Limb (tissue), 2 donors: ENCODE measurements at regions not wholly inside any gene's neighbourhood (a gene's known extent, or its start where the extent isn't known, plus 50 kb on each side); places are given as distances from the start of the nearest gene placed in this dataset.

Experiments used
- DNase-seq, 2 donors: peaks; one replicate each; pipeline ENCODE4 v3.0.0-alpha.2; 2016; ENCODE audit errors: extremely low spot score in 2 of 2

DNA sequence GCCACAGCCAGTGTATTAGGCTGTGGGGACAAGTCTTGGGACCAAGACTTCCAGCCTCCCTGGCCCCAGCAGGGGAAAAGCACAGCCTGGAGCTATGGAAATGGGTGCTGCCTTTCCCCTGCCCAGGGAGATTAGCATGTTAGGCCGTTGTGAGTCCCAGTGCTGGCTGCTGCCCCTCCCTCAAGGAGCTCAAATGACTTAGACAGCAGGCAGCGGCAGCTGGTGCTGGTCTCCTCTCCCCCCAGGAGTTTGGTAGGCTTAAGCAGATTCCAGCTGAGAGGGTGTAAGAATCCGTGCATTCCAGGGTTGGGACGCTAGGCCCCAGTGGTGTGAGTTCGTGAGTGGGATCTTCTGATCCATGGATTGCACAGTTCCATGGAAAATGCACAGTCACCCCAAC lies 301.5 kb upstream of the PHF14 start:
- DNase-seq = no peak

DNA sequence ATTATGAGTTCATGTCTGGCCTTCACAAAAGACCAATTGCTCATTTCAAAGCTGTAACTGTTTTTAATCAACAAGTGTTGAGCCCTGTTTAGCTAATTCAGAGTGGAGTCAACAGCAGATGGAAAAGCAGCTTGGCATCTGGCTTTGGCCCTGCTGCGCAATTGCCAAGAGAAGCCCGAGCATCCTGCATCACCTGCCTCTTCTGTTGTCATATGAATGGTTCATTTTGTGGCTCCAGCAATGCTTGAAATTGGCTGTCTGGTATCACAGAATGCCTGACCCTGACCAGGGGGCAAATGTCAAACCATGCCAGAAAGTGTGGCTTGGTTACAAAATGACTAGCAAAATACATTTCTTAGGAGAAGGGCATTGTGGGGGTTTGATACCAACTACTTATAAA lies 296.5 kb upstream of the PHF14 start:
- DNase-seq = no peak

- DNase-seq = no peak
These were observed 295.9 kb upstream of the PHF14 start for GRCh38 chr7:10677668-10678232.

- DNase-seq = no peak
These were observed 289.1 kb upstream of the PHF14 start for GRCh38 chr7:10684606-10685005.

DNA sequence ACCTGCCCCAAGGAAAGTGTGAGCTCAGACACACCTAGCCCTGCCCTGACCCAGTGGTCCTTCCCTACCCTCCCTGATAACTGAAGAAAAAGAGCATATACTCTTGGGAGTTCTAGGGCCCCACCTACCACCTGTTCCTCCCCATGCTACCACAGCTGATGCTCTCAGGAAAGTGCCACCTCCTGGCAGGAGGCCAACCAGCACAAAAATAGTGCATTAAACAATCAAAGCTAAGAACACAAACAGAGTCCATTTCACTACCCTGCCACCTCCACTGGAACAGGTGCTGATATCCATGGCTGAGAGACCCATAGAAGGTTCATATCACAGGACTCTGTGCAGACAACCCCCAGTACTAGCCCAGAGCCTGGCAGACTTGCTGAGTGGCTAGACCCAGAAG lies 288.6 kb upstream of the PHF14 start:
- no peak for DNase-seq

GRCh38 chr7:10688544-10688943 lies 285.1 kb upstream of the PHF14 start:
- no peak for DNase-seq

- no peak for DNase-seq
These were observed 277.6 kb upstream of the PHF14 start for GRCh38 chr7:10696064-10696463.

GRCh38 chr7:10703059-10703458 lies 270.6 kb upstream of the PHF14 start:
- no peak for DNase-seq

DNA sequence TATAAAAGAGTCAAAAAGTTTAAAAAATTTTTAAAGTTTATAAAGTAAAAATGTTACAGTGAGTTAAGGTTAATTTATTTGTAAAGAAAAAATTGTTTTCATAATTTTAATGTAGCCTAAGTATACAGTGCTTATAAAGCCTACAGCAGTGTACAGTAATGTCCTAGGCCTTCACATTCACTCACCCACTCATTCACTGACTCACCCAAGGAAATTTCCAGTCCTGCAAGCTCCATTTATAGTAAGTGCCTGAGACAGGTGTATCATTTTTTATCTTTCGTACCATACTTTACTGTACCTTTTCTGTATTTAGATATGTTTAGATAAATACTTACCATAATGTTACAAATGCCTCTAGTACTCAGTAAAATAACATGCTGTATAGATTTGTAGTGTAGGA lies 269.7 kb upstream of the PHF14 start:
- no peak for DNase-seq

GRCh38 chr7:10704653-10705052 lies 269.0 kb upstream of the PHF14 start:
- no peak for DNase-seq

DNA sequence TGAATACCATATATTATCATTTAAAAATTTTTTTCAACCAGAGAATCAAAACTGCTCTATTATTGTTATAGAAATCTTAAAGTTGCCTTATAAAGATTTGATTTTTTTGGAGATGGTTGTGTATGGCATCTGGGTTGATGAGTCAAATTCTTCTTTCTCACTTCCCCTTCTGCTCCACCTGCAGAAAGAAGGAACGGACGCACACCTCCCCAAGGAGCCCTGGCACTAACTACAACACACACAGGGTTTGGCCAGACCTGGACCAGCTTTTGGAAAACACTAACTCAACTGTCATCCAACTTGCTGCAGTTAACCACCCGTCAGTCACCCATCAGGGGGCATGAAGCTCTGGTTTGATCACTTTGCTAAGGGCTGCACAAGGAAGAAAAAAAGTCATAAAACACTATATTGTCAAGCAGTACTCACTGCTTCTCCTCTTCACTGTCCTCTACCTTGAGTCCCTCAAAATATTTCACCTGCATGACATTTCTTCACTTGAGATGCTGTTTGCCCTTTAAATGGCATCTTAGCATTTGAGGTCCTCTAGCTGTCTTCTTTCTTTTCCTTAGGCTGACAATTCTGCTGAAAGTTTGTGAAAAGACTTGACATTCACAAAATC lies 266.7 kb upstream of the PHF14 start:
- no peak for DNase-seq

- DNase-seq = no peak
These were observed 266.2 kb upstream of the PHF14 start for GRCh38 chr7:10707519-10707918.

DNA sequence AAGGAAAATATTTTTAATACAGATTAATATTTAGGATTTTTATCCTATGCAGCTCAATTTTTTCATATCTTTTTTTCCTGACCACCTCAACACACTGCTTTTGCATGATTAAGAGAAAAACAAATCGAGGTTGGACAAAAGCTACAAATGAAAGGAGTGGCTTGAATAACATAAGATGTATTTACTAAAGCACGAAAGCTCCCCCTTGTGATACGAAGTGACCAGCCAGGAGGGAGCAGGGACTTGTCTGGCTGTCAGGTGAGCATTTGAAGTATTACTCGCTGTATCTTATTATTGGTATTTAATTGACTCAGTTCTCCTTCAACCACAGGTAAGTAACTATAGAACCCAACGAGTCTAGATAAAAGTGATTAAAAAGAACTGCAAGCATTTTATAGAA lies 265.2 kb upstream of the PHF14 start:
- no peak for DNase-seq

DNA sequence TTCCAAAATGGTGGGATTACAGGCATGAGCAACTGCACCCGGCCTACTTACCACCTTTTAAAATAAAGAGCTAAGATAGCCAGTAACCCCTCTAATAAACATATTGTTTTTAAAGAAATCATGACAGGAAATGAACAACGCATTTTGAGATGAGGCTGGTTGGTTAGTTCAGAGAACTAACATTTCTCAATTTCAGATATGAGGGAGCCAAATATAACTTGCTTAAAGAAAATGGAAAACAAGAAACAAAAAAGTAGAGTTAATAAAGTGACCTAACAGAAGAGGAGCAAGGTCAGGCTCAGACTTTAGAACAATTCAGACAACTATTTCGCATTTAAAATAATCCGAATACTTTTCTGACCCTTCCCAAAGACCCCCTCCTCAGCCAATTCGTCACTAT lies 254.9 kb upstream of the PHF14 start:
- no peak for DNase-seq

DNA sequence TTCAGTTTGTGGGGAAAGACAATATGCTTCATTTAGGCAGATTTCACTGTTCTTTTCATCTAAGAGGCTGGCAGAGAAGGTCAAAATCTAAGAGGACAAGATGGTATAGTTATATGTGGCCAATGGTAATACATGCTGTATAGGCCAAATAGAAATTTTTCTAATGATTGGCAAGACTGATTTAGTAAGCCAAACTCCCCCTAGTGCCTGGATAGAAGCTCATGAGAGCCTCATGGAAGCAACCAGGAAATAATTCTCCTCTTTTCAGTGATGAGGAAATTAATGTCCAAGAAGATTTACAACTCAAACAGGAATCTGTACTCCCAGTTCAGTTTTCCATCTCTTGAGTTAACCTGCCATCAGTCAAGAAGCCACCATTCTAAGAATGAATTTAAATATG lies 253.6 kb upstream of the PHF14 start:
- DNase-seq = no peak

DNA sequence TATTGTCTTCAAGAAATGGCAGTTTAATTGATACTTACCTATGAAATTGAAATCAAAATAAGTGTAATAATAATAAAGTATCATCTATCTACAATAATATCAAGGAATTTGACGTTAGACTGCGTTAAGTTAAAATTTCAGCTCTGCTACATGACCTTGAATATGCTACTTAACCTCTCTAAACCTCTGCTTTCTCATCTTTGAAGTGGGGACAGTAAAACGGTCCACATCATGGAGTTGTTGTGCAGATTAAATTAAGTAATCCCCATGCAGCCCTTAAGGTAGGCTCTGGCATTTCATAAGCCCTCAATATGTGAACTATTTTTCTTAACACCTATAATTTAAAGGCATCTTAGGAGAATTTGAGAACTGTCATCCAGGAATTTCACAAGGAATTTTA lies 252.4 kb upstream of the PHF14 start:
- DNase-seq = no peak

GRCh38 chr7:10723832-10724231 lies 249.8 kb upstream of the PHF14 start:
- DNase-seq = no peak

DNA sequence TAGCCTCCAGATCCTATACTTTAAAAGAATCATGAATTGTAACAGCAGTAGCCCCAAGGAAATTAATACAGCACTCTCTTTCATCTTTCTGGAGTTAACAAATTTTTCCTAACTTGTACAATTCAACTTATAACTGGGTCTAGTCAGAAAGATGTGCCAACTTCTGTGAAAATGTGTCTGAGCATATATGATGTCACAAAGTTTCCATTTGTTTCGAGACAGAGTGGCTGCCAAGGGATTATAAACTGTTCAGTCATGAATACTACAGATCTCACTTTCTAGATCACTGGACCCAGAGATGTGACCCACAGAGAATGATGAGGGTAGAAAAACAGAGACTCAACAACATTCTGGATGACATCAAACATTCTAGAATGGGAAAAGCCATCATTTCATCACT lies 249.2 kb upstream of the PHF14 start:
- DNase-seq = peak in 1 of 2 donors; percentile 10

DNA sequence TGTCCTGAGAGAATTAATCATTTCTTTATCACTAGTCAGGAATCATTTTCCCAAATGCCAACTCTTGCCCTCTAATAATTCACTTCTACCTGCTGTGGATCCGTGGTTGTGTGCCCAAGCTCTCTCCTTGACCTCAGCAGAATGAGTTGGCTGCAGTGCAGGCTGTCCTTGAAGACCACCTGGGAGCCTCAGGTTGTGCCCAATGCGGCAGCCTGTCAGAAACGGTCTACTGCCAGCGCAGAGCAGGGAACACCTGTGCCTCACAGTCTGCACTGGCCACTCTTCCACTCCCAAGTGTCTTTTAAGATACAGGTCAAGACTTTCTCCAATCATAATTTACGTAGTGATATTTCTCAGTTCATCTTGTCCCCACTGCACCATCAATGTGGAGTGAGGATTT lies 246.0 kb upstream of the PHF14 start:
- DNase-seq = no peak

DNA sequence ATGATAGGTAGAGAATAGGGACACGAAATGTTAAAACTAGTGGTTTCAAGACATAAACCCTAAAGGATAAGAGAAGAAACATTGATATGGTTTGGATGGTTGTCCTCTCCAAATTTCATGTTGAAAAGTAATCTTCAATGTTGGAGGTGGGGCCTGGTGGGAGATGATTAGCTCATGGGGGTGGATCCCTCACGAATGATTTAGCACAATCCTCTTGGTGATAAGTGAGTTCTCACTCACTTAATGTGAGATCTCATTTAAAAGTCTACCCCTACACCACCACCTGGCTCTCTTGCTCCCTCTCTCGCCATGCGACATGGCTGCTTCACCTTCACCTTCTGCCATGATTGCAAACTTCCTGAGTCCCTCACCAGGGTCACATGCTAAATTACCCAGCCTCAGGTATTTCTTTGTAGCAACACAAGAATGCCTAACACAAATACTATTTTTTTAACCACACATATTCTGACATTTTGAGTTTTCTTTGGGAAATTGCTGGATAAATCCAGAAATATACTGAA lies 242.4 kb upstream of the PHF14 start:
- DNase-seq = no peak

DNA sequence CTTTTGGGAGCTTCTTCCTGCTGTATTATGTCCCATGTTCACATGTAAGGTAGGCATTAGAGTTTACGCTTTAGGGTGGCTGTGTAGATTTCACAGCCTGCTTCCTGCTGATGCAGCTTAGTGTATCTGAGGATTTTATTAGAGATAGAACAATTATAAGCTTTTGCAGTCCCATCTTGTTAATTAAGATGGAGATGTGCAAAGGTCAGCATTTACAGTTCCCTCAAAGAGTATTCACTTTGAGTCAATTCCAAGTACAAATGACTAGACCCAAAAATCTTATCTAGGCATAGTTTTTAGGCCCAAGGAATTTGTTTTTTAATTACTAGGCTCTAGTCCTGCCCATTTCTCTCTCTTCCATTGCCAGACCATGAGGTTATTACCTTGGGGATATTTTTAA lies 239.9 kb upstream of the PHF14 start:
- DNase-seq = no peak

GRCh38 chr7:10734595-10734994 lies 239.1 kb upstream of the PHF14 start:
- DNase-seq = no peak

DNA sequence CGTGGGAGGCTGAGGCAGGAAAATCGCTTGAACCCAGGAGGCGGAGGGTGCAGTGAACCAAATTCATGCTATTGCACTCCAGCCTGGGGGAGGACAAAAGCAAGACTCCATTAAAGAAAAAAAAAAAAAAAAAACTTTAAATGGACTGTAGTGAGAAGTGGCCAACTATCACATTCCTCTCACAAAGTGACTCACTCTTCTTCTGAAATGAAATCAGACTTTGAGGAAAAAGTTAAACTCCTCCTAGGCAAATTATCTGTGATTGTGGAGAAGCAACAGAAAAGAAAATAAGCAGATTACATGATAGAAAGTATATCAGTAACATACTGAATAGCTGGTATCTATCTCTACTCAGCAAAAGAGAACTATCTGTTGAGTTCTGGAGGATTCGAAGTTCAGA lies 234.3 kb upstream of the PHF14 start:
- no peak for DNase-seq

- DNase-seq = no peak
These were observed 232.9 kb upstream of the PHF14 start for GRCh38 chr7:10740805-10741204.
